IMR-90 (cell line): ENCODE measurements at regions not wholly inside any gene's neighbourhood (a gene's known extent, or its start where the extent isn't known, plus 50 kb on each side); places are given as distances from the start of the nearest gene placed in this dataset.

Experiments used
- ATAC-seq: fragments of 200-7000 bp; cut with Tn5 transposase; 2 replicates; pipeline ENCODE4 v1.9.1; 2020; ENCODE audit warnings: low read depth, mild to moderate bottlenecking, moderate library complexity
- BruUV-seq: library from RNA; stranded (reverse); fragments of 400-500 nt; replicated peaks from 2 replicates; lab custom pipeline; 2021; lab: Mats Ljungman, UMichigan
- CTCF ChIA-PET: fragments of 300-600 bp; formaldehyde crosslinking; extraction: SDS; loops from one replicate; lab custom pipeline; 2021; ENCODE audit warnings: antibody characterized with exemption; lab: Yijun Ruan, JAX
- POLR2A ChIA-PET: fragments of 300-600 bp; sonication (Branson Sonifier 250); formaldehyde crosslinking; loops from one replicate; lab custom pipeline; 2022; ENCODE audit warnings: antibody characterized with exemption; ENCODE audit not compliant: unreplicated experiment; lab: Charles Lee
- DNase-seq: peaks from one replicate; pipeline ENCODE4 v3.0.0; 2013
- H2AFZ ChIP-seq: replicated peaks from 2 replicates; pipeline ENCODE3; 2013; ENCODE audit warnings: low read length, mild to moderate bottlenecking; ENCODE audit not compliant: poor library complexity
- H2AK5ac ChIP-seq: 2 replicates; pipeline ENCODE4 v1.6.1; 2013; ENCODE audit warnings: low read depth, low read length, inconsistent platforms
- H2AK9ac ChIP-seq: replicated peaks from 2 replicates; pipeline ENCODE3; 2013; ENCODE audit warnings: mild to moderate bottlenecking, low read depth, low read length, moderate library complexity; ENCODE audit not compliant: poor library complexity
- H2BK120ac ChIP-seq: 2 replicates; pipeline ENCODE4 v1.6.1; 2013; ENCODE audit warnings: low read depth, low read length, inconsistent platforms
- H2BK15ac ChIP-seq: 3 replicates; pipeline ENCODE4 v1.6.1; 2013; ENCODE audit warnings: low read depth, low read length, inconsistent platforms
- H2BK20ac ChIP-seq: 2 replicates; pipeline ENCODE4 v1.6.1; 2013; ENCODE audit warnings: low read depth, mild to moderate bottlenecking, inconsistent platforms, low read length, moderate library complexity
- H2BK5ac ChIP-seq: 2 replicates; pipeline ENCODE4 v1.6.1; 2013; ENCODE audit warnings: mild to moderate bottlenecking, low read depth, low read length, inconsistent platforms; ENCODE audit not compliant: poor library complexity, severe bottlenecking
- H3K14ac ChIP-seq: replicated peaks from 2 replicates; pipeline ENCODE4 v1.6.1; 2013; ENCODE audit warnings: low read depth, low read length, inconsistent platforms
- H3K18ac ChIP-seq: 2 replicates; pipeline ENCODE4 v1.6.1; 2013; ENCODE audit warnings: low read depth, low read length, control low read depth
- H3K23ac ChIP-seq: 2 replicates; pipeline ENCODE4 v1.6.1; 2013; ENCODE audit warnings: low read depth, low read length, inconsistent platforms
- H3K27ac ChIP-seq: 2 replicates; pipeline ENCODE4 v1.5.1; 2013; ENCODE audit warnings: mild to moderate bottlenecking, control low read depth, low read length; ENCODE audit not compliant: insufficient read depth
- H3K27me3 ChIP-seq: 2 replicates; pipeline ENCODE4 v1.6.1; 2013; ENCODE audit warnings: low read length; ENCODE audit not compliant: control insufficient read depth, insufficient read depth
- H3K36me3 ChIP-seq: 2 replicates; pipeline ENCODE4 v1.6.1; 2013; ENCODE audit warnings: low read length, mixed read lengths; ENCODE audit not compliant: control insufficient read depth, insufficient read depth
- H3K4ac ChIP-seq: 2 replicates; pipeline ENCODE4 v1.6.1; 2013; ENCODE audit warnings: low read depth, low read length, inconsistent platforms
- H3K4me1 ChIP-seq: 2 replicates; pipeline ENCODE4 v1.6.1; 2013; ENCODE audit warnings: low read length, mixed read lengths; ENCODE audit not compliant: control insufficient read depth, insufficient read depth
- H3K4me2 ChIP-seq: 2 replicates; pipeline ENCODE4 v1.6.1; 2013; ENCODE audit warnings: low read depth, mild to moderate bottlenecking, control low read depth, low read length, moderate library complexity
- H3K4me3 ChIP-seq: 2 replicates; pipeline ENCODE4 v1.5.1; 2013; ENCODE audit warnings: low read depth, mild to moderate bottlenecking, control low read depth, low read length, moderate library complexity; ENCODE audit not compliant: insufficient read depth
- H3K56ac ChIP-seq: 2 replicates; pipeline ENCODE4 v1.6.1; 2013; ENCODE audit warnings: low read length, inconsistent platforms; ENCODE audit not compliant: insufficient read depth; ENCODE audit errors: extremely low read depth
- H3K79me1 ChIP-seq, 2 experiments: 2 replicates each; pipeline ENCODE4 v1.6.1; 2013; ENCODE audit warnings: low read length in 2 of 2, inconsistent platforms in 1 of 2, low read depth in 1 of 2
- H3K9ac ChIP-seq: 2 replicates; pipeline ENCODE4 v1.6.1; 2013; ENCODE audit warnings: low read depth, low read length, control low read depth
- H3K9me1 ChIP-seq: 2 replicates; pipeline ENCODE4 v1.6.1; 2013; ENCODE audit warnings: low read length, inconsistent platforms; ENCODE audit not compliant: insufficient read depth
- H3K9me3 ChIP-seq: 2 replicates; pipeline ENCODE4 v1.6.1; 2013; ENCODE audit warnings: low read length; ENCODE audit not compliant: control insufficient read depth, insufficient read depth
- H4K20me1 ChIP-seq: 2 replicates; pipeline ENCODE4 v1.6.1; 2013; ENCODE audit warnings: low read length, inconsistent platforms; ENCODE audit not compliant: insufficient read depth
- H4K5ac ChIP-seq: 2 replicates; pipeline ENCODE4 v1.6.1; 2013; ENCODE audit warnings: mild to moderate bottlenecking, low read depth, low read length, control low read depth
- H4K8ac ChIP-seq, 2 experiments: 2 replicates each; pipeline ENCODE4 v1.6.1; 2013; ENCODE audit warnings: low read depth in 2 of 2, low read length in 2 of 2, control low read depth in 1 of 2, inconsistent platforms in 1 of 2
- H4K91ac ChIP-seq: 2 replicates; pipeline ENCODE4 v1.6.1; 2013; ENCODE audit warnings: low read depth, low read length, inconsistent platforms; ENCODE audit not compliant: insufficient read depth
- dilution Hi-C: fragments of 300-500 bp; cut with HindIII; formaldehyde crosslinking; loops from one replicate; pipeline ENCODE4 v1.14.3; 2018; ENCODE audit warnings: low sequenced_read_pairs; ENCODE audit not compliant: unreplicated experiment
- in situ Hi-C: fragments of 300-500 bp; cut with MboI; formaldehyde crosslinking; loops from 3 replicates; pipeline ENCODE4 v1.14.3; 2019; ENCODE audit warnings: low sequenced_read_pairs, inconsistent platforms, mixed read lengths
- intact Hi-C: fragments of 100-400 bp; cut with micrococcal nuclease; formaldehyde crosslinking; loops from 2 replicates; pipeline ENCODE4 v1.10.0; 2022
- TF ChIP-seq, protein P1 (sequence below): conservative IDR thresholded peaks from 2 replicates; pipeline ENCODE4 v1.5.1; 2012; ENCODE audit warnings: mild to moderate bottlenecking, low read depth, low read length, improper control_type of control experiment

- DNase-seq (peak; percentile 30), ATAC-seq (no peak)
- dilution Hi-C loops (no loop called here), in situ Hi-C loops (no loop called here), intact Hi-C loops (no loop called here)
- H3K4me1 ChIP-seq = peaks cover 2% of the 10 kb centered on the region; the same call in 1 of the 2 replicates
- no peak overlapping the region for H3K4me3 ChIP-seq
- no peaks in the 10 kb centered on the region for H3K27me3 ChIP-seq
- no peak overlapping the region for H4K91ac ChIP-seq
- POLR2A ChIA-PET = no interaction called here
- CTCF ChIA-PET = interaction anchor here (0.7 kb wide), 1 partner anchor 12 kb away, joined by 3 read pairs; no protein-coding TSS in a partner anchor
- H3K14ac ChIP-seq = no peak overlapping the region
- H4K8ac ChIP-seq = no peak overlapping the region
- H3K56ac ChIP-seq = no peak overlapping the region
- no peak overlapping the region for H3K4me2 ChIP-seq
- H2BK15ac ChIP-seq = no peak overlapping the region
- no peaks in the 10 kb centered on the region for H4K20me1 ChIP-seq
- peak overlapping the region; percentile 25; the same call in 1 of the 2 replicates for H2BK20ac ChIP-seq
- no peak overlapping the region for H4K5ac ChIP-seq
- TF ChIP-seq, protein P1, sequence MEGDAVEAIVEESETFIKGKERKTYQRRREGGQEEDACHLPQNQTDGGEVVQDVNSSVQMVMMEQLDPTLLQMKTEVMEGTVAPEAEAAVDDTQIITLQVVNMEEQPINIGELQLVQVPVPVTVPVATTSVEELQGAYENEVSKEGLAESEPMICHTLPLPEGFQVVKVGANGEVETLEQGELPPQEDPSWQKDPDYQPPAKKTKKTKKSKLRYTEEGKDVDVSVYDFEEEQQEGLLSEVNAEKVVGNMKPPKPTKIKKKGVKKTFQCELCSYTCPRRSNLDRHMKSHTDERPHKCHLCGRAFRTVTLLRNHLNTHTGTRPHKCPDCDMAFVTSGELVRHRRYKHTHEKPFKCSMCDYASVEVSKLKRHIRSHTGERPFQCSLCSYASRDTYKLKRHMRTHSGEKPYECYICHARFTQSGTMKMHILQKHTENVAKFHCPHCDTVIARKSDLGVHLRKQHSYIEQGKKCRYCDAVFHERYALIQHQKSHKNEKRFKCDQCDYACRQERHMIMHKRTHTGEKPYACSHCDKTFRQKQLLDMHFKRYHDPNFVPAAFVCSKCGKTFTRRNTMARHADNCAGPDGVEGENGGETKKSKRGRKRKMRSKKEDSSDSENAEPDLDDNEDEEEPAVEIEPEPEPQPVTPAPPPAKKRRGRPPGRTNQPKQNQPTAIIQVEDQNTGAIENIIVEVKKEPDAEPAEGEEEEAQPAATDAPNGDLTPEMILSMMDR = no peak
- no peaks in the 10 kb centered on the region for H3K9me3 ChIP-seq
- H3K36me3 ChIP-seq = no peaks in the 10 kb centered on the region
- no peak overlapping the region for H2AK9ac ChIP-seq
- no peak overlapping the region for H2BK120ac ChIP-seq
- no peaks in the 10 kb centered on the region for H3K79me1 ChIP-seq
- no peak overlapping the region; the same call in 1 of the 2 replicates for H3K18ac ChIP-seq
- 0 out of 2 replicates have a peak, but pooled peaks cover 3% of the 10 kb centered on the region for H3K9me1 ChIP-seq
- no peak overlapping the region for H3K27ac ChIP-seq
- no peak overlapping the region for H2AFZ ChIP-seq
- H2BK5ac ChIP-seq = no peak overlapping the region
- no peak overlapping the region for H3K4ac ChIP-seq
- BruUV-seq = no TSS peak
- no peak overlapping the region for H2AK5ac ChIP-seq
- H3K23ac ChIP-seq = no peak overlapping the region
- H3K9ac ChIP-seq = no peak overlapping the region
Observed at GRCh38 chr1:221604948-221605347, 136.9 kb downstream of the DUSP10 start.
